WTC11 (cell line): ENCODE measurements at regions not wholly inside any gene's neighbourhood (a gene's known extent, or its start where the extent isn't known, plus 50 kb on each side); places are given as distances from the start of the nearest gene placed in this dataset.

Experiments used
- ATAC-seq: fragments of 200-7000 bp; cut with Tn5 transposase; 2 replicates; pipeline ENCODE4 v1.10.0; 2021; ENCODE audit warnings: mild to moderate bottlenecking, moderate library complexity
- CTCF ChIA-PET: fragments of 300-600 bp; sonication (Branson Sonifier 250); formaldehyde crosslinking; loops from one replicate; lab custom pipeline; 2021; ENCODE audit warnings: antibody characterized with exemption; lab: Charles Lee
- POLR2A ChIA-PET: fragments of 350-600 bp; sonication (Branson Sonifier 250); formaldehyde crosslinking; loops from one replicate; lab custom pipeline; 2021; ENCODE audit warnings: antibody characterized with exemption; lab: Charles Lee
- DNase-seq: peaks from one replicate; pipeline ENCODE4 v3.0.0; 2021; ENCODE audit warnings: low spot score
- H3K27ac Mint-ChIP-seq: 2 replicates; pipeline ENCODE4 v1.8.0; 2021; ENCODE audit warnings: mixed read lengths
- H3K27me3 Mint-ChIP-seq: 2 replicates; pipeline ENCODE4 v1.8.0; 2021; ENCODE audit warnings: low read depth, mild to moderate bottlenecking, moderate library complexity, mixed read lengths
- H3K36me3 Mint-ChIP-seq: 2 replicates; pipeline ENCODE4 v1.8.0; 2021; ENCODE audit warnings: mixed read lengths
- H3K4me1 Mint-ChIP-seq: 2 replicates; pipeline ENCODE4 v1.8.0; 2022; ENCODE audit warnings: mixed read lengths
- H3K4me3 Mint-ChIP-seq: 2 replicates; pipeline ENCODE4 v1.8.0; 2021; ENCODE audit warnings: mild to moderate bottlenecking, moderate library complexity, mixed read lengths
- H3K9me3 Mint-ChIP-seq: 2 replicates; pipeline ENCODE4 v1.8.0; 2021; ENCODE audit warnings: mixed read lengths
- ELF4 ChIP-seq: sonication (generic); formaldehyde crosslinking; IDR thresholded peaks from 2 replicates; pipeline ENCODE4 v1.8.1; 2022; ENCODE audit warnings: low read depth, mild to moderate bottlenecking, moderate library complexity, missing genetic modification reagents
- FOXK1 ChIP-seq: sonication (generic); formaldehyde crosslinking; IDR thresholded peaks from 2 replicates; pipeline ENCODE4 v1.8.0; 2022; ENCODE audit warnings: mild to moderate bottlenecking, moderate library complexity, missing genetic modification reagents
- MXD4 ChIP-seq: fragments of 250-450 bp; sonication (Bioruptor Pico); IDR thresholded peaks from 2 replicates; pipeline ENCODE4 v1.8.0; 2021; ENCODE audit warnings: mild to moderate bottlenecking, moderate library complexity, borderline replicate concordance
- NFYB ChIP-seq: sonication (generic); formaldehyde crosslinking; conservative IDR thresholded peaks from 2 replicates; pipeline ENCODE4 v1.8.0; 2022; ENCODE audit warnings: low read depth, missing genetic modification reagents
- TEAD1 ChIP-seq: sonication (generic); formaldehyde crosslinking; IDR thresholded peaks from 2 replicates; pipeline ENCODE4 v1.8.0; 2022; ENCODE audit warnings: mild to moderate bottlenecking, missing genetic modification reagents
- ZNF138 ChIP-seq: sonication (generic); formaldehyde crosslinking; conservative IDR thresholded peaks from 2 replicates; pipeline ENCODE4 v1.8.1; 2022; ENCODE audit warnings: mild to moderate bottlenecking, moderate library complexity, missing genetic modification reagents
- ZNF263 ChIP-seq: sonication (generic); formaldehyde crosslinking; IDR thresholded peaks from 2 replicates; pipeline ENCODE4 v1.8.1; 2022; ENCODE audit warnings: low read depth, mild to moderate bottlenecking, moderate library complexity, missing genetic modification reagents
- ZNF416 ChIP-seq: fragments of 250-450 bp; sonication (Bioruptor Pico); IDR thresholded peaks from 2 replicates; pipeline ENCODE4 v1.9.0; 2021; ENCODE audit warnings: mild to moderate bottlenecking, inconsistent platforms
- TF ChIP-seq, protein P1 (sequence below): sonication (generic); formaldehyde crosslinking; IDR thresholded peaks from 2 replicates; pipeline ENCODE4 v1.8.0; 2022; ENCODE audit warnings: mild to moderate bottlenecking, missing genetic modification reagents
- TF ChIP-seq, protein P2 (sequence below): sonication (generic); formaldehyde crosslinking; IDR thresholded peaks from 2 replicates; pipeline ENCODE4 v1.8.1; 2023; ENCODE audit warnings: mild to moderate bottlenecking, moderate library complexity, missing genetic modification reagents
- TF ChIP-seq, protein P3 (sequence below): sonication (generic); formaldehyde crosslinking; IDR thresholded peaks from 2 replicates; pipeline ENCODE4 v1.8.0; 2023; ENCODE audit warnings: missing genetic modification reagents, mild to moderate bottlenecking, borderline replicate concordance
- TF ChIP-seq, protein P4 (sequence below): sonication (generic); formaldehyde crosslinking; conservative IDR thresholded peaks from 2 replicates; pipeline ENCODE4 v1.8.1; 2023; ENCODE audit warnings: mild to moderate bottlenecking, low read depth, missing genetic modification reagents, moderate library complexity
- TF ChIP-seq, protein P5 (sequence below): sonication (generic); formaldehyde crosslinking; conservative IDR thresholded peaks from 2 replicates; pipeline ENCODE4 v1.8.1; 2022; ENCODE audit warnings: mild to moderate bottlenecking, missing genetic modification reagents
- TF ChIP-seq, protein P6 (sequence below): sonication (generic); formaldehyde crosslinking; IDR thresholded peaks from 2 replicates; pipeline ENCODE4 v1.8.1; 2023; ENCODE audit warnings: mild to moderate bottlenecking, missing genetic modification reagents
- TF ChIP-seq, protein P7 (sequence below): sonication (generic); formaldehyde crosslinking; IDR thresholded peaks from 2 replicates; pipeline ENCODE4 v1.8.0; 2022; ENCODE audit warnings: mild to moderate bottlenecking, missing genetic modification reagents

DNA sequence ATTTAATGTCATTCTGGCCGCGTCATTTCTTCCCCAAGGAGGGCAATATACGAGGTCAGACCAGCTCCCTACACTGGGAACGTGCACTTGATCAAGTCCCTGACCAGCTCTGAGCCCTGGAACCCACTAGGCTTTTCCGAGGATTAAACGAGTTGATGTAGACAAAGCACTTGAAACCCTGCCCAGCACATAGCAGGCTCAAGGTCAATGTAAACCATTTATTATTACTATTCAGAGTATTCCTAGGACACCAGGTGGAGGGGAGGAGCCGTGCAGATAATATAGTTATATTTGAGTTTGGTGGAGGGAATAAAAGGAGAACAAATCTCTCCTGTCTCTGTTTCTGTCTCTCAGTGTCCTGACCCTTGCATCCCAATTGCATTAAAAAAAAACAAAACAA is 174.1 kb upstream of the IGSF21 start (continued):
- TF ChIP-seq, protein P1, sequence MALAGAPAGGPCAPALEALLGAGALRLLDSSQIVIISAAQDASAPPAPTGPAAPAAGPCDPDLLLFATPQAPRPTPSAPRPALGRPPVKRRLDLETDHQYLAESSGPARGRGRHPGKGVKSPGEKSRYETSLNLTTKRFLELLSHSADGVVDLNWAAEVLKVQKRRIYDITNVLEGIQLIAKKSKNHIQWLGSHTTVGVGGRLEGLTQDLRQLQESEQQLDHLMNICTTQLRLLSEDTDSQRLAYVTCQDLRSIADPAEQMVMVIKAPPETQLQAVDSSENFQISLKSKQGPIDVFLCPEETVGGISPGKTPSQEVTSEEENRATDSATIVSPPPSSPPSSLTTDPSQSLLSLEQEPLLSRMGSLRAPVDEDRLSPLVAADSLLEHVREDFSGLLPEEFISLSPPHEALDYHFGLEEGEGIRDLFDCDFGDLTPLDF (CRISPR knock-in tag): no peak
- TF ChIP-seq, all 79 proteins: peak for 0

DNA sequence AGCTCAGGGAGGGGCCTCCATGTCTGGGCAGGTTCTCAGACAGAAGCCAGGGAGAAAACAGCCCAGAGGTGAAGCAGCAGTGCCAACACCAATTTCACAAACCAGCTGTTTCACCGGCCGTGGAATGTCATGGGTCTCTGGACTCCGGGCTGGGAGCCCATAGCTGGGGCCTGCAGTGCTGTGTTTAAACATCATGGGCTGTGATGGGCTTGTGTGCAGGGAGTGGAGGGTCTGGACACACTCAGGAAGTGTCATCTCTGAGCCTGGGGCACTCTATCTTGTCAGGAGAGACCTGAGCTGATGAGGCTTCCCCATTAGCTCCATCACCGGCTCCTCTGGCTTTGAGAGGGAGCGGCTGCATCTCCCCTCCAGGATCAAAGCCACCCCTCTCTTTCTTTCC is 173.6 kb upstream of the IGSF21 start:
- TF ChIP-seq, protein P2, sequence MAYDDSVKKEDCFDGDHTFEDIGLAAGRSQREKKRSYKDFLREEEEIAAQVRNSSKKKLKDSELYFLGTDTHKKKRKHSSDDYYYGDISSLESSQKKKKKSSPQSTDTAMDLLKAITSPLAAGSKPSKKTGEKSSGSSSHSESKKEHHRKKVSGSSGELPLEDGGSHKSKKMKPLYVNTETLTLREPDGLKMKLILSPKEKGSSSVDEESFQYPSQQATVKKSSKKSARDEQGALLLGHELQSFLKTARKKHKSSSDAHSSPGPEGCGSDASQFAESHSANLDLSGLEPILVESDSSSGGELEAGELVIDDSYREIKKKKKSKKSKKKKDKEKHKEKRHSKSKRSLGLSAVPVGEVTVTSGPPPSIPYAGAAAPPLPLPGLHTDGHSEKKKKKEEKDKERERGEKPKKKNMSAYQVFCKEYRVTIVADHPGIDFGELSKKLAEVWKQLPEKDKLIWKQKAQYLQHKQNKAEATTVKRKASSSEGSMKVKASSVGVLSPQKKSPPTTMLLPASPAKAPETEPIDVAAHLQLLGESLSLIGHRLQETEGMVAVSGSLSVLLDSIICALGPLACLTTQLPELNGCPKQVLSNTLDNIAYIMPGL (CRISPR knock-in tag): no peak
- TF ChIP-seq, protein P3, sequence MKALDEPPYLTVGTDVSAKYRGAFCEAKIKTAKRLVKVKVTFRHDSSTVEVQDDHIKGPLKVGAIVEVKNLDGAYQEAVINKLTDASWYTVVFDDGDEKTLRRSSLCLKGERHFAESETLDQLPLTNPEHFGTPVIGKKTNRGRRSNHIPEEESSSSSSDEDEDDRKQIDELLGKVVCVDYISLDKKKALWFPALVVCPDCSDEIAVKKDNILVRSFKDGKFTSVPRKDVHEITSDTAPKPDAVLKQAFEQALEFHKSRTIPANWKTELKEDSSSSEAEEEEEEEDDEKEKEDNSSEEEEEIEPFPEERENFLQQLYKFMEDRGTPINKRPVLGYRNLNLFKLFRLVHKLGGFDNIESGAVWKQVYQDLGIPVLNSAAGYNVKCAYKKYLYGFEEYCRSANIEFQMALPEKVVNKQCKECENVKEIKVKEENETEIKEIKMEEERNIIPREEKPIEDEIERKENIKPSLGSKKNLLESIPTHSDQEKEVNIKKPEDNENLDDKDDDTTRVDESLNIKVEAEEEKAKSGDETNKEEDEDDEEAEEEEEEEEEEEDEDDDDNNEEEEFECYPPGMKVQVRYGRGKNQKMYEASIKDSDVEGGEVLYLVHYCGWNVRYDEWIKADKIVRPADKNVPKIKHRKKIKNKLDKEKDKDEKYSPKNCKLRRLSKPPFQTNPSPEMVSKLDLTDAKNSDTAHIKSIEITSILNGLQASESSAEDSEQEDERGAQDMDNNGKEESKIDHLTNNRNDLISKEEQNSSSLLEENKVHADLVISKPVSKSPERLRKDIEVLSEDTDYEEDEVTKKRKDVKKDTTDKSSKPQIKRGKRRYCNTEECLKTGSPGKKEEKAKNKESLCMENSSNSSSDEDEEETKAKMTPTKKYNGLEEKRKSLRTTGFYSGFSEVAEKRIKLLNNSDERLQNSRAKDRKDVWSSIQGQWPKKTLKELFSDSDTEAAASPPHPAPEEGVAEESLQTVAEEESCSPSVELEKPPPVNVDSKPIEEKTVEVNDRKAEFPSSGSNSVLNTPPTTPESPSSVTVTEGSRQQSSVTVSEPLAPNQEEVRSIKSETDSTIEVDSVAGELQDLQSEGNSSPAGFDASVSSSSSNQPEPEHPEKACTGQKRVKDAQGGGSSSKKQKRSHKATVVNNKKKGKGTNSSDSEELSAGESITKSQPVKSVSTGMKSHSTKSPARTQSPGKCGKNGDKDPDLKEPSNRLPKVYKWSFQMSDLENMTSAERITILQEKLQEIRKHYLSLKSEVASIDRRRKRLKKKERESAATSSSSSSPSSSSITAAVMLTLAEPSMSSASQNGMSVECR (CRISPR knock-in tag): no peak
- TF ChIP-seq, protein P4, sequence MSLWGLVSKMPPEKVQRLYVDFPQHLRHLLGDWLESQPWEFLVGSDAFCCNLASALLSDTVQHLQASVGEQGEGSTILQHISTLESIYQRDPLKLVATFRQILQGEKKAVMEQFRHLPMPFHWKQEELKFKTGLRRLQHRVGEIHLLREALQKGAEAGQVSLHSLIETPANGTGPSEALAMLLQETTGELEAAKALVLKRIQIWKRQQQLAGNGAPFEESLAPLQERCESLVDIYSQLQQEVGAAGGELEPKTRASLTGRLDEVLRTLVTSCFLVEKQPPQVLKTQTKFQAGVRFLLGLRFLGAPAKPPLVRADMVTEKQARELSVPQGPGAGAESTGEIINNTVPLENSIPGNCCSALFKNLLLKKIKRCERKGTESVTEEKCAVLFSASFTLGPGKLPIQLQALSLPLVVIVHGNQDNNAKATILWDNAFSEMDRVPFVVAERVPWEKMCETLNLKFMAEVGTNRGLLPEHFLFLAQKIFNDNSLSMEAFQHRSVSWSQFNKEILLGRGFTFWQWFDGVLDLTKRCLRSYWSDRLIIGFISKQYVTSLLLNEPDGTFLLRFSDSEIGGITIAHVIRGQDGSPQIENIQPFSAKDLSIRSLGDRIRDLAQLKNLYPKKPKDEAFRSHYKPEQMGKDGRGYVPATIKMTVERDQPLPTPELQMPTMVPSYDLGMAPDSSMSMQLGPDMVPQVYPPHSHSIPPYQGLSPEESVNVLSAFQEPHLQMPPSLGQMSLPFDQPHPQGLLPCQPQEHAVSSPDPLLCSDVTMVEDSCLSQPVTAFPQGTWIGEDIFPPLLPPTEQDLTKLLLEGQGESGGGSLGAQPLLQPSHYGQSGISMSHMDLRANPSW (CRISPR knock-in tag): no peak
- TF ChIP-seq ZNF138 (CRISPR knock-in tag) (no peak), ZNF263 (CRISPR knock-in tag) (no peak), ZNF416 (CRISPR knock-in tag) (no peak)
- Mint-ChIP-seq H3K4me1 (no peaks in the 10 kb centered on the region), H3K36me3 (no peaks in the 10 kb centered on the region), H3K27ac (no peak overlapping the region), H3K4me3 (no peak overlapping the region), H3K27me3 (peaks cover 35% of the 10 kb centered on the region), H3K9me3 (peaks cover 10% of the 10 kb centered on the region)
- CTCF ChIA-PET: interaction anchor here (1.0 to 1.8 kb wide), 2 partner anchors 11 to 642 kb away, joined by 5 to 7 read pairs; no protein-coding TSS in a partner anchor
- DNase-seq: no peak
- no peak for ATAC-seq
- POLR2A ChIA-PET: no interaction called here

DNA sequence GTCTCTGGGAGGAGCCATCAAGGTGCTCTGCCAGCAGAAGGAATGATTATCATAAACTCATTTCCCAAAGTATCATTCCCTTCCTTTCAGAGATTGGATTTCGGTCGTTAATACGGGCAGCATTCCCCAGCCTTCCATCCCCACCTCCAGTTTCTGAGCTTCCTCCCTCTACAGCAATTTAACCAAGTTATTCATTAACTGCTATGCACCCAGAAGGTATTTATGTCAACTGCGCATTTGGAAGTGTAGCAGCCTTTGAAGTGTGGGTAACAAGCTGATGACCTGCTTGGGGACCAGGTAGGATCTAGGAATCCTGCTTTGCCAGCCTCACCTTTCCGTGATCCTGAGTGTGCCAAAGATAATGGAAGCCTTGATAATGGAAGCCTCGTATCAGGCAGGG is 172.4 kb upstream of the IGSF21 start:
- no peaks in the 10 kb centered on the region for H3K36me3 Mint-ChIP-seq
- no peak overlapping the region for H3K27ac Mint-ChIP-seq
- no peak for ATAC-seq
- H3K4me1 Mint-ChIP-seq: no peaks in the 10 kb centered on the region
- POLR2A ChIA-PET: no interaction called here
- CTCF ChIA-PET: interaction anchor here (1.8 kb wide), 1 partner anchor 12 kb away, joined by 7 read pairs; no protein-coding TSS in a partner anchor
- peaks cover 36% of the 10 kb centered on the region for H3K27me3 Mint-ChIP-seq
- DNase-seq: no peak
- H3K9me3 Mint-ChIP-seq: peaks cover 10% of the 10 kb centered on the region
- H3K4me3 Mint-ChIP-seq: no peak overlapping the region
- no peak for TF ChIP-seq ELF4 (CRISPR knock-in tag)
- TF ChIP-seq, protein P5, sequence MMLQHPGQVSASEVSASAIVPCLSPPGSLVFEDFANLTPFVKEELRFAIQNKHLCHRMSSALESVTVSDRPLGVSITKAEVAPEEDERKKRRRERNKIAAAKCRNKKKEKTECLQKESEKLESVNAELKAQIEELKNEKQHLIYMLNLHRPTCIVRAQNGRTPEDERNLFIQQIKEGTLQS: no peak
- TF ChIP-seq, protein P6, sequence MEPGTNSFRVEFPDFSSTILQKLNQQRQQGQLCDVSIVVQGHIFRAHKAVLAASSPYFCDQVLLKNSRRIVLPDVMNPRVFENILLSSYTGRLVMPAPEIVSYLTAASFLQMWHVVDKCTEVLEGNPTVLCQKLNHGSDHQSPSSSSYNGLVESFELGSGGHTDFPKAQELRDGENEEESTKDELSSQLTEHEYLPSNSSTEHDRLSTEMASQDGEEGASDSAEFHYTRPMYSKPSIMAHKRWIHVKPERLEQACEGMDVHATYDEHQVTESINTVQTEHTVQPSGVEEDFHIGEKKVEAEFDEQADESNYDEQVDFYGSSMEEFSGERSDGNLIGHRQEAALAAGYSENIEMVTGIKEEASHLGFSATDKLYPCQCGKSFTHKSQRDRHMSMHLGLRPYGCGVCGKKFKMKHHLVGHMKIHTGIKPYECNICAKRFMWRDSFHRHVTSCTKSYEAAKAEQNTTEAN (CRISPR knock-in tag): no peak
- no peak for TF ChIP-seq NFYB (CRISPR knock-in tag)
- TF ChIP-seq TEAD1 (CRISPR knock-in tag): no peak
- TF ChIP-seq, protein P7, sequence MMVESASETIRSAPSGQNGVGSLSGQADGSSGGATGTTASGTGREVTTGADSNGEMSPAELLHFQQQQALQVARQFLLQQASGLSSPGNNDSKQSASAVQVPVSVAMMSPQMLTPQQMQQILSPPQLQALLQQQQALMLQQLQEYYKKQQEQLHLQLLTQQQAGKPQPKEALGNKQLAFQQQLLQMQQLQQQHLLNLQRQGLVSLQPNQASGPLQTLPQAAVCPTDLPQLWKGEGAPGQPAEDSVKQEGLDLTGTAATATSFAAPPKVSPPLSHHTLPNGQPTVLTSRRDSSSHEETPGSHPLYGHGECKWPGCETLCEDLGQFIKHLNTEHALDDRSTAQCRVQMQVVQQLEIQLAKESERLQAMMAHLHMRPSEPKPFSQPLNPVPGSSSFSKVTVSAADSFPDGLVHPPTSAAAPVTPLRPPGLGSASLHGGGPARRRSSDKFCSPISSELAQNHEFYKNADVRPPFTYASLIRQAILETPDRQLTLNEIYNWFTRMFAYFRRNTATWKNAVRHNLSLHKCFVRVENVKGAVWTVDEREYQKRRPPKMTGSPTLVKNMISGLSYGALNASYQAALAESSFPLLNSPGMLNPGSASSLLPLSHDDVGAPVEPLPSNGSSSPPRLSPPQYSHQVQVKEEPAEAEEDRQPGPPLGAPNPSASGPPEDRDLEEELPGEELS (CRISPR knock-in tag): no peak
- no peak for TF ChIP-seq MXD4 (CRISPR knock-in tag)
- TF ChIP-seq FOXK1 (CRISPR knock-in tag): no peak
